B cell (primary cell): ENCODE measurements at regions not wholly inside any gene's neighbourhood (a gene's known extent, or its start where the extent isn't known, plus 50 kb on each side); places are given as distances from the start of the nearest gene placed in this dataset.

Experiments used
- ATAC-seq: fragments of 200-7000 bp; cut with Tn5 transposase; one replicate; pipeline ENCODE4 v1.10.0; 2021; ENCODE audit warnings: low read depth, mild to moderate bottlenecking, moderate number of reproducible peaks, moderate library complexity
- CTCF ChIA-PET: fragments of 350-600 bp; sonication (Branson Sonifier 250); formaldehyde crosslinking; loops from one replicate; lab custom pipeline; 2021; ENCODE audit warnings: antibody characterized with exemption, inconsistent platforms; lab: Charles Lee
- POLR2A ChIA-PET: fragments of 350-600 bp; sonication (Branson Sonifier 250); formaldehyde crosslinking; loops from one replicate; lab custom pipeline; 2021; ENCODE audit warnings: antibody characterized with exemption; lab: Charles Lee
- DNase-seq: peaks from one replicate; pipeline ENCODE4 v3.0.0; 2013
- H2AFZ ChIP-seq: 2 replicates; pipeline ENCODE4 v1.6.1; 2012; ENCODE audit warnings: mild to moderate bottlenecking, low read depth, low read length; ENCODE audit not compliant: insufficient read depth, poor library complexity, severe bottlenecking
- H3K27ac ChIP-seq, 2 donors: 1 replicate in 1 of 2; 2 replicates in 1 of 2; pipeline ENCODE4 v1.5.1; 2012 to 2013; ENCODE audit warnings: low read length in 2 of 2, mild to moderate bottlenecking in 2 of 2, moderate library complexity in 1 of 2
- H3K27me3 ChIP-seq, 4 experiments: fragments of 200-600 bp in 1 of 4; sonication (generic) in 1 of 4; replicated peaks in 1 of 4; 1 replicate in 2 of 4; 2 replicates in 2 of 4; pipeline versions ENCODE4 v1.6.1 to v1.7.0; 2013 to 2016; ENCODE audit warnings: low read length in 3 of 4, mild to moderate bottlenecking in 2 of 4, mixed read lengths in 1 of 4, moderate library complexity in 1 of 4; ENCODE audit not compliant: insufficient read depth in 4 of 4, control insufficient read depth in 3 of 4; ENCODE audit errors: control extremely low read depth in 1 of 4
- H3K36me3 ChIP-seq, 2 experiments: replicated peaks in 1 of 2; 1 replicate in 1 of 2; 2 replicates in 1 of 2; pipeline versions ENCODE4 v1.6.1 to v1.7.1; 2013; ENCODE audit warnings: low read length in 1 of 2; ENCODE audit not compliant: insufficient read depth in 2 of 2, control insufficient read depth in 1 of 2; ENCODE audit errors: control extremely low read depth in 1 of 2, extremely low read depth in 1 of 2
- H3K4me1 ChIP-seq, 2 donors: fragments of 200-600 bp in 1 of 2; sonication (generic) in 1 of 2; 1 replicate in 1 of 2; 2 replicates in 1 of 2; pipeline versions ENCODE4 v1.5.1 to v1.6.1; 2013 to 2017; ENCODE audit warnings: low read length in 2 of 2; ENCODE audit not compliant: control insufficient read depth in 2 of 2, insufficient read depth in 2 of 2
- H3K4me2 ChIP-seq: replicated peaks from 2 replicates; pipeline ENCODE3; 2012; ENCODE audit warnings: mild to moderate bottlenecking, low read depth, low read length; ENCODE audit not compliant: poor library complexity, severe bottlenecking
- H3K4me3 ChIP-seq, 5 experiments: fragments of 200-600 bp in 1 of 5; sonication (generic) in 1 of 5; 1 replicate in 3 of 5; 2 replicates in 2 of 5; pipeline versions ENCODE4 v1.5.1 to v1.7.0; 2011 to 2016; ENCODE audit warnings: low read length in 4 of 5, mild to moderate bottlenecking in 4 of 5, low read depth in 2 of 5, control low read depth in 1 of 5, moderate library complexity in 1 of 5; ENCODE audit not compliant: insufficient read depth in 1 of 5; ENCODE audit errors: control extremely low read depth in 1 of 5, extremely low read depth in 1 of 5
- H3K79me2 ChIP-seq: fragments of 200-600 bp; sonication (generic); one replicate; pipeline ENCODE4 v1.6.0; 2016; ENCODE audit warnings: low read length; ENCODE audit not compliant: control insufficient read depth, insufficient read depth
- H3K9ac ChIP-seq: fragments of 200-600 bp; sonication (generic); 2 replicates; pipeline ENCODE4 v1.6.1; 2017; ENCODE audit warnings: mild to moderate bottlenecking, low read length, moderate library complexity
- H3K9me3 ChIP-seq, 3 donors: one replicate each; pipeline versions ENCODE4 v1.6.1 to v1.7.1; 2013; ENCODE audit warnings: low read length in 2 of 3; ENCODE audit not compliant: control insufficient read depth in 2 of 3, insufficient read depth in 1 of 3; ENCODE audit errors: control extremely low read depth in 1 of 3
- H4K20me1 ChIP-seq: 2 replicates; pipeline ENCODE4 v1.6.0; 2012; ENCODE audit warnings: mild to moderate bottlenecking, low read length; ENCODE audit not compliant: insufficient read depth, control insufficient read depth, poor library complexity, severe bottlenecking
- H3K27ac Mint-ChIP-seq: one replicate; pipeline ENCODE4 v1.8.0; 2021; ENCODE audit warnings: mixed read lengths
- H3K27me3 Mint-ChIP-seq: one replicate; pipeline ENCODE4 v1.8.0; 2021; ENCODE audit warnings: mixed read lengths
- H3K4me1 Mint-ChIP-seq: one replicate; pipeline ENCODE4 v1.8.0; 2021; ENCODE audit warnings: mixed read lengths
- H3K4me3 Mint-ChIP-seq: one replicate; pipeline ENCODE4 v1.8.0; 2021; ENCODE audit warnings: mixed read lengths
- H3K9me3 Mint-ChIP-seq: one replicate; pipeline ENCODE4 v1.8.0; 2022; ENCODE audit warnings: mixed read lengths; ENCODE audit not compliant: insufficient read depth
- CTCF ChIP-seq: fragments of 200-600 bp; IDR thresholded peaks from one replicate; pipeline ENCODE4 v1.8.0; 2022; ENCODE audit warnings: antibody characterized with exemption, mild to moderate bottlenecking
- EZH2 ChIP-seq: IDR thresholded peaks from 2 replicates; pipeline ENCODE4 v1.6.1; 2012; ENCODE audit warnings: borderline replicate concordance, low read depth, mild to moderate bottlenecking, moderate library complexity, low read length; ENCODE audit not compliant: insufficient read depth, poor library complexity, severe bottlenecking
- WGBS: methylation state at CpG from one replicate; pipeline ENCODE4 v1.1.5; 2013; ENCODE audit warnings: missing lambda C conversion rate; ENCODE audit not compliant: insufficient coverage; 5-methylcytosine and 5-hydroxymethylcytosine counted together
- intact Hi-C: fragments of 100-400 bp; cut with micrococcal nuclease; formaldehyde crosslinking; loops from one replicate; pipeline ENCODE4 v1.10.0; 2022

GRCh38 chr5:78719504-78720219 lies 71.1 kb upstream of the LHFPL2 start:
- H4K20me1 ChIP-seq: no peaks in the 10 kb centered on the region
- Mint-ChIP-seq H3K4me1 (peaks cover 44% of the 10 kb centered on the region), H3K4me3 (no peak overlapping the region), H3K9me3 (no peaks in the 10 kb centered on the region), H3K27me3 (no peaks in the 10 kb centered on the region), H3K27ac (no peak overlapping the region)
- no peak overlapping the region for H3K9ac ChIP-seq
- H3K4me1 ChIP-seq: peaks cover 37 to 38% of the 10 kb centered on the region in 2 donors
- no peak overlapping the region for H2AFZ ChIP-seq
- no peaks in the 10 kb centered on the region for H3K79me2 ChIP-seq
- H3K9me3 ChIP-seq: no peaks in the 10 kb centered on the region
- no peaks in the 10 kb centered on the region for H3K27me3 ChIP-seq
- intact Hi-C loops: loop anchor here (10.0 kb wide), 1 partner anchor 265 kb away; the partner anchor contains the start of gene ARSB
- H3K4me3 ChIP-seq: no peak overlapping the region
- POLR2A ChIA-PET: interaction anchor here (0.6 to 1.3 kb wide), 4 partner anchors 8 to 45 kb away, joined by 3 to 4 read pairs (median 4); no protein-coding TSS in a partner anchor
- H3K36me3 ChIP-seq: no peaks in the 10 kb centered on the region
- no peak for DNase-seq
- 100% methylated on average over 7 of the region's 8 CpGs for WGBS
- no peak overlapping the region for H3K27ac ChIP-seq
- no peak for ATAC-seq
- CTCF ChIA-PET: interaction anchor here (0.7 to 1.2 kb wide), 2 partner anchors 8 to 92 kb away, joined by 3 to 4 read pairs; no protein-coding TSS in a partner anchor
- TF ChIP-seq EZH2: no peak
- no peak for TF ChIP-seq CTCF
- no peak overlapping the region for H3K4me2 ChIP-seq

DNA sequence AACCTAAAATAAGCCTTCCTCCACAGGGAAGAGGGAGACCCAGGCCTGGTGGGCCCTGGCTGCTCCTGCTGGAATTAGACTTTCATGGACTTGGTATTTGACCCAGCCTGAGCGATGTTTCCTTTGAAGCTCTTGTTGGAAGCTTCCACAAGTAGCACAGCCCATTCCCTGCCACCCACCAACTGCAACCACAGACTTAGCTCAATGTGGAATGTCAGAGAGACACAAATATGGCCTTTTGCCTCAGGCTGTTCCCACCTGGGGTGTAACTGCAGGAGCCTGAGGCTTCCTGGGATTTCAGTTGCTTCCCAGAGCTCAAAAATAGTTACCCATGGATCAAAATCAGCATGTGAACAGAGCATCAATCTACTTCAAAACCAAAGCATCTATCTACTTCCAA lies 70.3 kb upstream of the LHFPL2 start:
- Mint-ChIP-seq H3K9me3 (no peaks in the 10 kb centered on the region), H3K27me3 (no peaks in the 10 kb centered on the region), H3K4me3 (no peak overlapping the region), H3K4me1 (peaks cover 41% of the 10 kb centered on the region), H3K27ac (peak overlapping the region; percentile 50)
- no peaks in the 10 kb centered on the region for H3K36me3 ChIP-seq
- POLR2A ChIA-PET: interaction anchor here (0.6 to 1.3 kb wide), 2 partner anchors 9 to 20 kb away, joined by 4 read pairs; no protein-coding TSS in a partner anchor
- ATAC-seq: no peak
- H3K9me3 ChIP-seq: no peaks in the 10 kb centered on the region
- H3K27ac ChIP-seq: no peak overlapping the region
- no peak overlapping the region for H3K9ac ChIP-seq
- no peak overlapping the region for H3K4me2 ChIP-seq
- H3K27me3 ChIP-seq: no peaks in the 10 kb centered on the region
- no peak overlapping the region for H3K4me3 ChIP-seq
- 100% methylated on average over 1 of the region's 1 CpG for WGBS
- no peak overlapping the region for H2AFZ ChIP-seq
- H4K20me1 ChIP-seq: no peaks in the 10 kb centered on the region
- H3K79me2 ChIP-seq: no peaks in the 10 kb centered on the region
- intact Hi-C loops: no loop called here
- peaks cover 30% of the 10 kb centered on the region in 2 donors for H3K4me1 ChIP-seq
- no peak for DNase-seq
- CTCF ChIA-PET: interaction anchor here (0.7 to 1.4 kb wide), 3 partner anchors 9 to 91 kb away, joined by 3 to 4 read pairs (median 3); no protein-coding TSS in a partner anchor
- TF ChIP-seq EZH2: no peak
- TF ChIP-seq CTCF: no peak
